AML-193 (cell line): ENCODE measurements at regions not wholly inside any gene's neighbourhood (a gene's known extent, or its start where the extent isn't known, plus 50 kb on each side); places are given as distances from the start of the nearest gene placed in this dataset.
"Not testable (repeated sequence)": the region's sequence is repeated elsewhere in the genome, so short reads cannot be mapped to it uniquely, and the experiment has no call there.

Experiments
- DNase-seq, 2 experiments: peaks; one replicate each; lab custom pipeline; 2025; lab: John Stamatoyannopoulos, UW

- no peak for DNase-seq
Measured at GRCh38 chr4:124993838-124994237, 281.3 kb upstream of the ANKRD50 start.

DNA sequence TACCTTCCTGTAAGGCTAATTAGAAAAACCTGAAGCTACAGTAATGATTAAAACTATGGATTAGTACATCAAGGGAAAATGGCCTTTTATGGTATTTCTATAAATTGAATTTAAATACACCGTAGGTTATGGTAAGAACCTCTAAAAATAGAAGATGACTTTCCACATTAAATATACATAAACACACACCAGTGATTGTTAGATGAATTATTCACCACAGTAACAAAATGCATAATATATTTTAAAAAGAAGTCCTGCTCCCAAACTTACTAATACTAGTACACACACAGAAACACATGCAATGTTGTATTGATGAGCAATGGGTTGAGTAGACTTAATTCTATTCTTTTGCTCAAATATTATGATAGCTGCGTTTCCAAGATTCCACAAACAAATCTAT, 277.9 kb upstream of the ANKRD50 start:
- no peak for DNase-seq

DNA sequence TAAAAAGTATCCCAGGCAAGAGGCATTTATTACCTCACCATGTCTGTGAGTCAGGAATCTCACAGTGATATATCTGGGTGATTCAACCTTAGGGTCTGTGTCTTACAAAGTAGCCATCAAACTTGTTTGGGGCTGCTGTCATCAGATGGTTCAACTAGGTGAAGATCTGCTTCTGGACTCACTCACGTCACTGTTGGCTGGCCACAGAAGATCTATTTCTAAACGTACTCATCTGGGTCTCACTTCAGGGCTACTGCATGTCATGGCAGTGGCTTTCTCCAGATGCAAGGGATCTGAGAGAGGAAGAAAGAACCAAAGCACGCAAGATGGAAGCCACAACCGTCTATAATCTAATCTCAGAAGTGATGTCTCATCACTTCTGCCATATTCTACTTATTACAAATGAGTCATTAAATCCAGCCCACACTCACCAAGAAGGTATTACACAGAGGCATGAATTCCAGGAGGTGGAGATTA, 267.8 kb upstream of the ANKRD50 start:
- no peak for DNase-seq

GRCh38 chr4:124978536-124978935, 266.0 kb upstream of the ANKRD50 start:
- DNase-seq, result not testable (repeated sequence)

GRCh38 chr4:124977045-124977444, 264.5 kb upstream of the ANKRD50 start:
- DNase-seq, result no peak

- no peak for DNase-seq
Measured at GRCh38 chr4:124974152-124974551, 261.6 kb upstream of the ANKRD50 start.

GRCh38 chr4:124973716-124974115, 261.2 kb upstream of the ANKRD50 start:
- DNase-seq, result no peak

GRCh38 chr4:124970011-124970410, 257.5 kb upstream of the ANKRD50 start:
- no peak for DNase-seq

- DNase-seq, result no peak
Measured at GRCh38 chr4:124965497-124965891, 253.0 kb upstream of the ANKRD50 start.

DNA sequence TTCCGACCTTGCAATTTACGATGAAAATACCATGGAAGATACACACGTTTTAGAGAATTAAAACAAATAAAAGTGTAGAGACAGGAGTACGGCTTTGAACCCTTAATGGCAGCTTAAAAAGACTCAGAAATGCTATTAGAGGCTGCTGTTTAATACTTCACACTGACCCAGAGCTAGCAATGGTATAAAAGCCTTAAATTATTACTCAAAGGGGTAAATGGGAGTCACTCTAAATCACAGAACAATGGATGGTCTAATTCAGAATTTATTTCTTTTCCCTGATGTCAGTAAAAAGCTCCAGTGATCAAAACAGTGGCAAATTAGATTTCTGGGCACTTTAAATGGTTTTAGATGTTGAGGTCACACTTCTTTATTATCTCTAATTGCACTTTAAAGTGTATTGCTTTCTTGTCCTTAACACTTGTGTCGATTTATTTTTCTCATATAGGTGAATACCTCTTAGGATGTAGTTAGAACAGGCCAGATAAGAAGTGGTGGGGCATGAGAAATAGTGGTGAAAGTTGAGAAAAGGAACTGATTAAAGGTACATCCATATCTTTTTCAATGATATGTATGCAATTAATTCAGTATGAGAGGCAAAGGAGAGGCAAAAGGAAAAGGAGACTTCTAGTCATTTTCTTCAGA, 252.4 kb upstream of the ANKRD50 start:
- DNase-seq, result no peak

GRCh38 chr4:124964251-124964650, 251.7 kb upstream of the ANKRD50 start:
- no peak for DNase-seq

GRCh38 chr4:124961138-124961750, 248.7 kb upstream of the ANKRD50 start:
- no peak for DNase-seq

- DNase-seq, result no peak
Measured at GRCh38 chr4:124958847-124959246, 246.3 kb upstream of the ANKRD50 start.

GRCh38 chr4:124955476-124955875, 242.9 kb upstream of the ANKRD50 start:
- no peak for DNase-seq

DNA sequence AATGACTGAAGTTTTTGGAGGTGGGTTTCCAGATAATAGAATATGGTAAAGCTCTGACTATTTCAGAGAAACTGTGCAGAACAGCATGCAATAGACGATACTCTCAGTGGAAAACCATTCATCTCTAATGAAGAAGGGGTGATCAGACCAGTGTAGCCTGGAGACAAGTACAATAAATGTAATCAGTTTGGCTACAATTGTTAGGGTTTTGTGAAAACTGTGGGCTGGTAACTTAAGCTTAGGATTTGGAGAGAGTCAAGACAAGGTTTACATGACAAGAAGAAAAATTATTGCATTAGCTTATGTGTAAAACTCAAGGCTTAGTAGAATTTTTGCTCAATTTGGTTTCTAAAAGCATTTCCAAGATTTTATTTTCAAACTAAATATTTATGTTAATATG, 241.5 kb upstream of the ANKRD50 start:
- DNase-seq, result no peak

DNA sequence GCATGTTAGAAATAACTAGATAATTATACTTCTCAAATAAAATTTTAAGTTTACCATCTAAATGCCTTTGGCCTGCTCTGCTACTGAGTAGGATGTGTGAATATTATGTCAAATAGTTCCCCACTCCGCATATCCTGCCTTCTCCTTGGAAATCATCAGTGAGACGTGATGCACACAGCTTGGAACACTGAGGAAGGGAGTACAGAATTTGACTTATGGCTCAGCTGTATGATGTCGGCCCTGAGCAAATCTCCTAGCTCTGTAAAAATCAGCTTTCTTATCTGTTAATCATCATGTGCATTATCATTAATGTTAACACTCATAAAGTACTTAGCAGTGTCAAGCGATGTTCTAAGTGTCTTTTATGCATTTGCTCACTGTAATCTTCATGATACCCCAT, 241.0 kb upstream of the ANKRD50 start:
- no peak for DNase-seq

DNA sequence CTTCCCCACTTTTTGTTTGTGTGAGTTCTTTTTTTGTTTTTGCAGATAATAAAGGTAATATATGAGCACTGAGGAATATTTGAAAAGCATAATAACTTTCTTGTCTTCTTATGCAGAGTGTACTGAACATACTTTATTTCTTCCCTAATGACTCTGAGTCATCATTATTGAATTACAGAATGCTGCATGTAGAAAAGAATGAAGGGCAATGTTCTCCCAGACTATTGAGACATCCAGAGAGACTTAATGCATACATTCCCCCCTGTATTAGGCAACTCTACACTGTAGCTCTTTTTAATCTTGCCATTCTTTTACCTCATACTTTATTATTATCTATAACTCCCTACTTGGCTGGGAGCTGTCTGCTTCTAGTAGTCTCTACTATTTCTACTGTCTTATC, 240.5 kb upstream of the ANKRD50 start:
- DNase-seq, result no peak

GRCh38 chr4:124952601-124953000, 240.1 kb upstream of the ANKRD50 start:
- DNase-seq, result no peak

DNA sequence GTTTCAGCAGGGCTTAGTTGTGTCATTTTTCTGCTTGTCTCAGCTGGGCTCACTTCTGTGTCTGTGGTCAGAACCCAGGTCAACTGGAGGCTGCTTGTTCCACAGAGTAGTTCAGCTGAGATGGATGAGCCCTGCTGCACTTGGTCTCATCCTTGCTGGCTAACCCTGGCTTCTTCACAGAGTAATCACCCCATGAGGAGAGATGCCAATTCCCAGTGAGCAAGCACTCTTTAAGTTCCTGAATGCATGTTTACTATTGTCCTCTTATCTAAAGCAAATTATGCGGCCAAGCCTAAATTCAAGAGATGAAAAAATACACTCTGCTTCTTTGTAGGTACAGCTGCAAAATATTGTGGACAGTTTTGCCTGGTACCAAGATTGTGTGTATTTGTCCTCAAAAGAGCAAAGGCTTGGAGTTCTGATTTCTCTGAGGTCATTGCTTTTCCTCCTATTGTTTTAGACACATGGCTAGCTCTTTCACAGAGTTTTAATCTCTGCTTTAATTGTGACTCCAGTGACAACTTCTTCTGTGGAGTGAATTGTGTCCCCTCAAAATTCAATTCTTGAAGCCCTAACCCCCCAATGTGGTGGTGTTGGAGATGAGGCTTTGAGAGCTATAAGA, 236.6 kb upstream of the ANKRD50 start:
- DNase-seq, result no peak

DNA sequence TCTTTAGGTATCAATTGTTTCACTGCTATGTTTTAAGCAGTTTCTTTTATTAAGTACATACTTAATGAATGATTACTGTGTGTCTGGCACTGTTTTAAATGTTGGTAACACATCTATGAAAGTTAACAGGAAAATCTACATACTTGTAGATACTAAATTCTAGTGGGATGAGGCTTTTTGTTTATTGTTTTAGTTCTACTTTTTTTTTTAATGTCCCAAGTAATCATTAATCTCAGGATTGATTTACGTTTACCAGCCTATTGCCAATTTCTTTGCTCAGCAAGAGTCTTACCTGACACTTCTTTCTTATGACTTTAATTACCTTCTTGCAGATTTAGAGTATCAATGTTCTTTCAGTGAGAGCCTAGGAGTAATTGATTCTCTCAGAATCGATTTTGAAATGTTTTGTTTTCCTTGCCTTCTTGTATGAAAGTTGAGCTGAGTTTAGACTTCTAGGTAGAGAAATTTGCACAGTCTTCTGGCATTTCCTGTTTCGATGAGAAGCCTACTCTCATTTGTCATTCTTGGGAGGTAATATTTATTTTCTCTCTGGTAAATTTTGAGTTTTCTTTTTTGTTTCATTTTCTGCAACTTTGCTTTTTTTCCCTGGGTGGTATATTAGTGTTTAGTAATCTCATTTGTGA, 235.2 kb upstream of the ANKRD50 start:
- no peak for DNase-seq

DNA sequence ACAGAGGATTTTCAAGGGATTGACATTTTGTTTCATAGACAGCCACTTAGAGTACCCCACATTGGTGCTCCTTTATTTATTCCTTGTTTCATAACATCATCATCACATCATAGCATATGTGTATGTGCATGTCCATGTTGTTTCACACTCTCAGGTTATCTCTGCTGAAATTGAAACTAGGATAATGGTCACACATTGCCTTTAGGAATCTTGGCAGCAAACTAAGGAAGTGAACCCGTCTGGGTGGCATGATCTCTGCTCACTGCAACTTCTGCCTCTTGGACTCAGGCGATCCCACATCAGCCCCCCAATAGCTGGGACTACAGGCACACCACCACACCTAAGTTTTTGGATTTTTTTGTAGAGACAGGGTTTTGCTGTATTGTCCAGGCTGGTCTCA, 234.2 kb upstream of the ANKRD50 start:
- DNase-seq, result no peak

DNA sequence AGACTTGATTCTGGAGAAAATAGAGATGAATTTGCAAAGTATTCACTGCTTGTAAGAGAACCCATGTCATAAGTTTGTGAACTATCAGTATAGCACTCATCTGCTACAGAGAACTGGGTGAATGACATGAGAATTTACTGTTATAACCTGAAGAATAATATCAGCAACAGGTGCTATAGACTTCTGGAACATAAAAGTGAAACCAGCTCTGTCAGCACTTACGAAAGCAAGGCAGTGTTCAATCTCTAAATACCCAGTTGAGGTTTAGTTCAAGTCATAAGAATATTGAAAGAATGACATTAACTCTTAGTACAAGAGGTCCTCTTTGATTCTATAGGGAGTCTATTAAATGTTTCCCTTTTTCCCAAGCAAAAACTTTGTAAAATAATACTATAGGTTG, 232.9 kb upstream of the ANKRD50 start:
- no peak for DNase-seq

DNA sequence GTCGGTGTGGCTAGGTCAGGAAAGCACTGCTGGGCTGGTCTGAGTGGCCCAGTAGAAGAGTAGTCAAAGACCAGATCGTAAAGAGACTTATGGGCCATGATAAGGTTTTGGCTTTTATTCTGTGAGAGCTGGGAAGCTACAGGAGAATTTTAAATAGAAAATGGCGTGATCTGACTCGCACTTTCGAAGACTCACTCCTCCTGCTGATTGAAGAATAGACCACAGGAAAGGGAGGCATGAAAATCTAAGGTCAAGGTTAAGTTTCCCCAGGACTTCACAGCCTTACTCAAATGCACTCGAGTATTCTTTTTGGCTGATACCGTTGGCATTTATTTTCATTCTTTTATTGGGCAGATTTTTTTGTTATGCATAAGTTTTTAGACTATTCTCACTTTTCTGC, 231.4 kb upstream of the ANKRD50 start:
- peak; percentile 4 to 9 for DNase-seq
